ENCODE measurements at regions not wholly inside any gene's neighbourhood (a gene's known extent, or its start where the extent isn't known, plus 50 kb on each side); places are given as distances from the start of the nearest gene placed in this dataset.
"Not testable (repeated sequence)": the region's sequence is repeated elsewhere in the genome, so short reads cannot be mapped to it uniquely, and the experiment has no call there.

GRCh38 chr6:126202707-126203106 is 137.2 kb upstream of the CENPW start:
- DNase-seq (ENCODE audit: extremely low read depth in 1 of 2, low read depth in 1 of 2), result no peak

GRCh38 chr6:126204126-126204525 is 135.8 kb upstream of the CENPW start:
- DNase-seq (ENCODE audit: extremely low read depth in 1 of 2, low read depth in 1 of 2), result no peak

DNA sequence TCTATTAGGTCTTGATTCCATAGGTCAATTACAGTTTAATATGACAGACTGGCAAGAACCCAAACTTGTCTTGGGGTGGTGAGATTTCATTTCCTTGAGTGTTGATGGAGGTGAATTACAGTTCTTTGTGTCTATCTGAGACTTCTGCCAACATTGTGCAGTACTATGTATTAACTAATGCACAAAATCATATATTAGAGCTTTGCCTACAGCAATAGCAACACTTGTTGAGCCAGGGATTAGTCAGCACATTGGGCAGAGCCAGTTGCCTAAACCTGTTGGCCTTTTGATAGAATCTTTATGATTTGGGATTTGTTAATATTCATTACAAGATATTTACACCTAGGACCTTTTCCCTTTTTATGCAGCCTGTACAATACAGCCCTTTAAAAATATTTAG is 135.3 kb upstream of the CENPW start:
- DNase-seq (ENCODE audit: extremely low read depth in 1 of 2, low read depth in 1 of 2), result no peak

- DNase-seq (ENCODE audit: extremely low read depth in 1 of 2, low read depth in 1 of 2), result no peak
Measured at GRCh38 chr6:126206504-126207246, 133.2 kb upstream of the CENPW start.

DNA sequence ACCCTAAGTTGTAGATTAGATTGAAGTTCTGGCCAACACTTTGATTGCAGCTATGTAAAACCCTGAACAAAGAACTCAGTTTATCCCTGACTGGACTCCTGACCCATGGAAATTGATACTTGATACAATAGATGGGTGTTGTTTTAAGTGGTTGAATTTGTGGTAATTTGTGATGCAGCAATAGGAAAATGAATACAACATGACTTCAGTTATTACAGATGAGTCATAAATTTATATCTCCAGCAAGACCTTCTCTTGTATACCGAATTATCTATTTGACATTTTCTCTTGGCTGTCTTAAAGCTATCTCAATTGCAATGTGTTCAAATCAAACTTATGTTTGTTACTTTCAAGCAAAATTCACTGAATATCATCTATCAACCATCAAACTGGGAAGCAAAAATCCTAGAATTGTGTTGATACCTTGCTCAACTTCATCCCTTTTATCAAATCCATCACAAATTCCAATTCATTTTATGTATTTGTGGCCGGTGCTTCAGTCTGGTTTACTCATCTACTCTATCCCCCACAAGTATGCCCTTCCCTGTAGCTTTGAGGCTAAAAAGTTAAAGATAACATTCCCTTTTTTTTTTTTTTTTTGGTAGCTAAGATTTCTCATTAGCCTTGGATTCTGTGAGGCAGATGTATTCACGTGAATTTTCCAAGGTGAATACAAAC is 129.4 kb upstream of the CENPW start:
- DNase-seq (ENCODE audit: extremely low read depth in 1 of 2, low read depth in 1 of 2), result no peak

GRCh38 chr6:126217497-126217896 is 122.4 kb upstream of the CENPW start:
- no peak for DNase-seq (ENCODE audit: extremely low read depth in 1 of 2, low read depth in 1 of 2)

DNA sequence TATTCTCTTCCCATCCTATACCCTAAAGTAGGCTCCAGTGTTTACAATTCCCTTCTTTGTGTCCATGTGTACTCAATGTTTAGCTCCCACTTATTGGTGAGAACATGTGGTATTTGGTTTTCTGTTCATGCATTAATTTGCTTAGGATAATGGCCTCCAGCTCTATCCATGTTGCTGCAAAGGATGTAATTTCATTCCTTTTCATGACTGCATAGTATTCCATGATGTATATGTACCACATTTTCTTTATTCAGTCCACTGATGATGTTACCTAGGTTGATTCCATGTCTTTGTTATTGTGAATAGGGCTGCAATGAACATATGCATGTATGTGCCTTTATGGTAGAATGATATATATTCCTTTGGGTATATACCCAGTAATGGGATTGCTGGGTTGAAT is 119.0 kb upstream of the CENPW start:
- DNase-seq (ENCODE audit: extremely low read depth in 1 of 2, low read depth in 1 of 2), result not testable (repeated sequence)

- no peak for DNase-seq (ENCODE audit: extremely low read depth in 1 of 2, low read depth in 1 of 2)
Measured at GRCh38 chr6:126227833-126228702, 111.8 kb upstream of the CENPW start.

DNA sequence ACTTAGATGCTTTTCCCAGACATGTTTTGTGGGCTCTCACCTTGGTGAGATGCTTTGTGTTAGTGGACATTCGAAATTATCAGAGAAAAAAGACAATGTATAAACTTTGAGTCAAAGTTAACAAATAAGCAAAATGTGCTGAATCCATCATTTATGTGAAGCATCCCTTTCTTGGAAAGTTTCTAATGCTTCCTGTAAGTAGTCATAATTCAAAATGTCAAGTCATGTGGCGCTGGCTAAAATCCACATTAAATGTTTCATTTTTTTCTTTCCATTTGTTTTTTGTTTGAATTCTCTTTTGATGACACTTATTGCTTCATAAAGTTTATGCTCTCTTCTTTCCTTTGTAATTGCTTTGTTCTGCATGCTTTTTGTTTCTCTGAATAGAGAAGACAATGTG is 107.2 kb upstream of the CENPW start:
- DNase-seq (ENCODE audit: extremely low read depth in 1 of 2, low read depth in 1 of 2), result no peak

DNA sequence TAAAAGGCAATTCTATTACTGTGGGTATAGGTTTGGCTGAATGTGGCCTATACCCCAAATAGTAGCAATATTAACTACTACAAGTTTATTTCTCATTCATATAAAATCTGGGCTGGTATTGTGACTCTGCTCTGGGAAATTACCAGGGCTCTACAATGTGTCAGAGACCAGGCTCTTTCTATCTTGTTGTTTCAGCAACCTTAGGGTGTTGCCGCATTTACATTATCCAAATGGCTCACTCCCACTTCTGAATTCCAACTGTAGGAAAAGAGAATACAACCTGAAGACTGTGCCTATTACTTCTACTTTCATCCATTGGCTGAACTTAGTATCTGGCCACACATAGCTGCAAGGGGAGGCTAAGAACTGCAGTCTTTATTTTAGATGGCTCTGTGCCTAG is 106.7 kb upstream of the CENPW start:
- DNase-seq (ENCODE audit: extremely low read depth in 1 of 2, low read depth in 1 of 2), result no peak

GRCh38 chr6:126235363-126235762 is 104.6 kb upstream of the CENPW start:
- DNase-seq (ENCODE audit: extremely low read depth in 1 of 2, low read depth in 1 of 2), result no peak

DNA sequence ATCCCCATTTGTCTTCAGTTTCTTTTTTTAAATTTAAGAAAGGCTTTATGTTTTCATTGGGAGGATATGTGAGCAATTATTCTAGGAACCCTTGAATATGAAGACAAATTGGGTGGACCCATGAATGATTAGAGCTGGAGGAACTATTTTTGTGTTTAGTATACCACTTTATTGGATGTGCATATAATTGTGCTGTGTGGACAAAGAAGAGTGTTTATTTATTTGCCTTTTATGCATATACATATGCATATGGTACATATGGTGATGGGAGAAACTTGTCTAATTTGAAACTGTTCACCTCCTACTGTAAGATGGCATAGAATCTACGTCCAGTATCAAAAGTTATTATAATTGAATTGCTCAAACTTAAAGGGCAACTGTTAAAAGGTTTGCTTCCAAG is 94.8 kb upstream of the CENPW start:
- DNase-seq (ENCODE audit: extremely low read depth in 1 of 2, low read depth in 1 of 2), result no peak

GRCh38 chr6:126252154-126252553 is 87.8 kb upstream of the CENPW start:
- no peak for DNase-seq (ENCODE audit: extremely low read depth in 1 of 2, low read depth in 1 of 2)

- no peak for DNase-seq (ENCODE audit: extremely low read depth in 1 of 2, low read depth in 1 of 2)
Measured at GRCh38 chr6:126253431-126253830, 86.5 kb upstream of the CENPW start.

GRCh38 chr6:126258150-126258549 is 81.8 kb upstream of the CENPW start:
- no peak for DNase-seq (ENCODE audit: extremely low read depth in 1 of 2, low read depth in 1 of 2)

DNA sequence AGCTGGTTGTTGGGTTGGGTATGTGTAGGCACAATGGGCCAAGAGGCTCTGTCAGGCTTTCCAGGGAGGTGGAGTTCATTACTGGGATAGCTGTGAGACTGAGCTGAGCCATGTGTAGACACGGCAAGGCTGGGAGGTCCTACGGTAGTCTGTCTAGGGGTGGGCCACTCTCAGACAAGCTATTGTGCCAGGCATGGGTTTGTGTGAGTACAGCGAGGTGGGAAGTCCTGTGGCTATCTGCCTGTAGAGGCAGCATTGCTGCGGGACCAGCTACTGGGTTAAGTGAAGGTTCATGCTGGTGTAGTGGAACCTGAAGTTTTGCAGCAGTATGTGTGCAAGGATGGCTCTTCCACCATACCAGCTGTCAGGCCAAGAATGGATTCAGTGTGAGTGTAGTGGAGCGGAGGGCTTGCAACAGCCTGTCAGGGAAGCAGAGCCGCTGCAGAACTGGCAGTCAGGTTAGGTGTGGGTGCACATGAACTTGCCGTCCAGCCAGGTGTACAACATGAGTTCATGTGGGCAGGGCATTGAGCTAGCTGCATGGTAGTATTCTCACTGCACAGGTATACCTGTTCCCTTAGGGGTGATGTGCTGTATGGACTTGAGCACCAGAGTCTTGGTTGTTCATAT is 78.0 kb upstream of the CENPW start:
- DNase-seq (ENCODE audit: extremely low read depth in 1 of 2, low read depth in 1 of 2), result no peak

GRCh38 chr6:126264265-126264664 is 75.7 kb upstream of the CENPW start:
- DNase-seq (ENCODE audit: extremely low read depth in 1 of 2, low read depth in 1 of 2), result no peak

DNA sequence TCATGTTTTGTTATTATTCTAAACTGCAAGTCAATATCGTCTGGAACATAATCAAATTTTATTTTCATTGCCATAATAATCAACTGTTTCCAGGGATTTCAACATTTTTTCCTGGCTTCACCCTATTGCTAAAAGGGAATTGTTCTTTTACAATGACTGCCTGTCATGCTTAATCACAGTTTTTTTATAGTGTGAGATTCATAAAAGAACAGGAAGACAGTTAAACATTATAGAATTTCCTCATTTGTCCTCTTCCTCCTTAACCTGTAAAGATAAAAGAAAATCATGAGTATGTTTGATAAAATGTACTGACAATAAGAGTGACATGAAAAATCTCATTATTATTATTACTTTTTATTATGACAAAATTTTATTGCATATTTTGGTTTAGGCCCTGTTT is 73.3 kb upstream of the CENPW start:
- no peak for DNase-seq (ENCODE audit: extremely low read depth in 1 of 2, low read depth in 1 of 2)

DNA sequence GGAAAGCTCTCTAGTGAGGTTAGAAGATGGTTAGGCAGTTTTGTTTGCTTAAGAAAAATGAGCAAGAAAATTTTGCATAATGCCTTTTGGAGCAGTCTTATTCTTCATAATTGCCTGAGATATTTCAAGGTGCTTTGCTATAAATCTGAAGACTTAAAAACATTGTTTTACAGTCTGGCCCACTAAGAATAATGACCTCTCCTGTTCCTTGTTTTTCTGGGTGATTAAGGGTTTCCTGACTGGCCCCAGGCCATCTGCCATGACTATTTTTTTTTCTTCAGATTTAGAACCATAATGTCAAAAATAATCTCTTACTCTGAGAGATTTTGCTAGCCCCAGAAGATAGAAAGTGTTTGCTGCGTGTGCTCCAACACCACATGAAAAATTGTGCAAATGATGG is 72.3 kb upstream of the CENPW start:
- no peak for DNase-seq (ENCODE audit: extremely low read depth in 1 of 2, low read depth in 1 of 2)

DNA sequence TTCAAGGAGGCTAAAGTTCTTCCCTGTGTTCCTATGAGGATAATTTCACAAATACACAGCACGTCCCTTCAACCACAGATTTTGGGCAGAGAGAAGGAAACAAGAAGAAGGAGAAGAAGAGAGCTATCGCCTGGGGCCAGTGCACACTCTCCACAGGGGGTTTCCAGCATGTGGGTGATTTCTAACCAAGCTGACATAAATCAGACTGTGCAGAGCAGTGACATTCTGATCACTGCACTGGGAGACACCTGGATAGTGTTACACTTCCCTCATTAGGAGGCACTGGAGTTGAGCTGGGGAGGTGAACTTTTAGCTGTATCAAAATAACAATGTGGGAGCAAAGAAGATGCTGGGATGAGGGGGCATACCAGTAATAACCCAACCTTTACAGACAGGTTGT is 71.8 kb upstream of the CENPW start:
- no peak for DNase-seq (ENCODE audit: extremely low read depth in 1 of 2, low read depth in 1 of 2)

- no peak for DNase-seq (ENCODE audit: extremely low read depth in 1 of 2, low read depth in 1 of 2)
Measured at GRCh38 chr6:126280287-126280686, 59.6 kb upstream of the CENPW start.
